WI38 (cell line): ENCODE measurements at regions not wholly inside any gene's neighbourhood (a gene's known extent, or its start where the extent isn't known, plus 50 kb on each side); places are given as distances from the start of the nearest gene placed in this dataset.
"Not testable (repeated sequence)": the region's sequence is repeated elsewhere in the genome, so short reads cannot be mapped to it uniquely, and the experiment has no call there.

Experiments
- H3K4me3 ChIP-seq: 2 replicates; pipeline ENCODE4 v1.5.1; 2011; ENCODE audit warnings: low read depth, mild to moderate bottlenecking, control low read depth, low read length
- TF ChIP-seq, protein P1 (sequence below): IDR thresholded peaks from 2 replicates; pipeline ENCODE4 v1.5.1; 2012; ENCODE audit warnings: low read depth, mild to moderate bottlenecking, control low read depth, low read length

DNA sequence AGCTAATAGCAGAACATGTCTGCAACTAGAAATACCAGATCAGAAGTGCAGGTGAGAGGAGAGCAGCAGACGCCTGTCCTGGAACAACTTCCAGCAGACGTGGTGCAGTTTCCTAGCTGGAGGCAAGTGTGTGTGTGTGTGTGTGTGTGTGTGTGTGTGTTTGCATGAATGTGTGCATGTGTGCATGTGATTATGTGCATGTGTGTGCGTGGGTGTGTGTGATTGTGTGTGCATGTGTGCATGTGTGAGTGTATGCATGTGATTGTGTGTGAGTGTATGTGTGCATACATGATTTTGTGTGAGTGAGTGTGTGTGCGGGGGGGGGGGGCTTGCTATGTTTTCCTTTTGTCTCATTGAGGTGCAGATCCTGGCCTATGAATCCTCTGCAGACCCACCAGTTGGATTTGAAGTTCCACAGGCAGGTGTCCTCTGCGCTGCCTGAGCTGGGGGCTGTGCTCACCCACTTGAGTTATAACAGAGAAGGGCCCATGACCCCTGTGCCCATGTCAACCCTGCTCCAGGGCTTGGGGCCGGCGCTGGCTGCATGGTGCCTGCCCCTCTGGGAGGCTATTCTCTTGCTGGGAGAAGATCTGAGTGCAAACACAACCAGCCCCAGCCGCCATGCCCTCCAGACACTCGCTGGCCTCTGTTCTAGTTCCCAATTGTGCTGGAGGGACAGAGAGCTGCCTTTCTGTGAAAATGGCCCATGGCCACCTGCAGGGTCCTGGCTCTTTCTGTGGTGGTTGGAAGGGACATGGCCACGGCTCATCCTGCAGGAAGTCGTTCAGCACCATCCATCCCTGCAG, 821.3 kb downstream of the BRD1 start:
- TF ChIP-seq, protein P1, sequence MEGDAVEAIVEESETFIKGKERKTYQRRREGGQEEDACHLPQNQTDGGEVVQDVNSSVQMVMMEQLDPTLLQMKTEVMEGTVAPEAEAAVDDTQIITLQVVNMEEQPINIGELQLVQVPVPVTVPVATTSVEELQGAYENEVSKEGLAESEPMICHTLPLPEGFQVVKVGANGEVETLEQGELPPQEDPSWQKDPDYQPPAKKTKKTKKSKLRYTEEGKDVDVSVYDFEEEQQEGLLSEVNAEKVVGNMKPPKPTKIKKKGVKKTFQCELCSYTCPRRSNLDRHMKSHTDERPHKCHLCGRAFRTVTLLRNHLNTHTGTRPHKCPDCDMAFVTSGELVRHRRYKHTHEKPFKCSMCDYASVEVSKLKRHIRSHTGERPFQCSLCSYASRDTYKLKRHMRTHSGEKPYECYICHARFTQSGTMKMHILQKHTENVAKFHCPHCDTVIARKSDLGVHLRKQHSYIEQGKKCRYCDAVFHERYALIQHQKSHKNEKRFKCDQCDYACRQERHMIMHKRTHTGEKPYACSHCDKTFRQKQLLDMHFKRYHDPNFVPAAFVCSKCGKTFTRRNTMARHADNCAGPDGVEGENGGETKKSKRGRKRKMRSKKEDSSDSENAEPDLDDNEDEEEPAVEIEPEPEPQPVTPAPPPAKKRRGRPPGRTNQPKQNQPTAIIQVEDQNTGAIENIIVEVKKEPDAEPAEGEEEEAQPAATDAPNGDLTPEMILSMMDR = no peak
- no peak overlapping the region for H3K4me3 ChIP-seq

DNA sequence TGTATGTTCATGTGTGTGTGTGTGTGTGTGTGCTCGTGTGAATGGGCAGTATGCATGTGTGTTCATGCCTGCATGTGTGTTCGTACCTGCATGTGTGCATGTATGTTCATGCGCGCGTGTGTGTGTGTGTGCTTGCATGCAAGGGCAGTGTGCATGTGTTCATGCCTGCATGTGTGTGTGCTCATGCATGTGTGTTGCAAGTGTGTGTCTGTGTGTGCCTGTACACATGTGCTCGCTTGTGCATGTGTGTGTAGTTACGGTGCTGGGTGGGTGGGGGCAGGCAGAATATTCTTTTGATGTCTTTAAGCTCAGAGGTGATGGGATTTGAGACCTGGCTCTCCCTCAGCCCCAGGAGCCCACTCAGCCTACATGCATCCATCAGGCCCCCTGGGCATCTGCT, 822.1 kb downstream of the BRD1 start:
- H3K4me3 ChIP-seq = no peak overlapping the region
- TF ChIP-seq, protein P1 = no peak

DNA sequence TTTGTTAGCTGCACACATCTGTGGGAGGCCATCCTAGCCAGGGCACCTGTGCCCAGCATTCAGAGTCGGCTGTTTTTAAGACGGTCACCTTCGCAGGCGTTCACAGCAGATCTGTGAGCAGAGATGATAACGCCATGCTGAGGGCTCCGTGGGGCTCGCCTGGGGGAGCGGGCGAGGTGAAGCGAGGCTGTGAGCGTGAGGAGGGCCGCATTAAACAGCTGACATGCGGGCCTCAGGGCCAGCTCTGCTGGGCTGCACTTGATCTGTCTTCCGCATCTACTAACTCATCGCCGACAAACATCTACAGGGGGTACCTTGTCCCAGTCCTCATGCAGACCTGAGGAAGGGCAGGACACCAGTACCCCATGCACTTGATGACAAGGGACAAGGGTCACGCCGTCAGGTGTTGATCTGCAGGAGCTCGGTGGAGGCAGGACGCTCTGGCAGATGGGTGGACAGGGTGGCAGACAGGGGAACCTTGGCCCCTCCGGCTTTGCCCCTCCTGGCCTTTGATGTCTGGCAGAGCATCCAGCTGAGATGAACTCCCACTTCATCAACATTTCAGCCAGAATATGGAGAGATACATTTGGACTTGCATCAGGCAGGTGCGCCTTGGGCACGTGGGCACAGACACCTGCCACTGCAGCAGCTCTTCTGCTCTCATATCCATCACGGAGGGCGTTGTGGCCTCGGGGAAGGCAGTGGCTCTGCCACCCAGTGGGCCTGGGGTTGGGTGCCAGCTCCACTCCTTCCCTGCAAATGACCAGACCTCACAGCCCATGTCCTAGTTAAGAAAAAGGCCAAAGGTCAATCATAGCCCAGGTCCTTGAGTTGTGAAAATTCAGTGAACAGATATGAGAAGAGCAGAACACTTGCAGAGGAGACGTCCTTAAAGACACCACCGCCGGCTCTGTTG, 822.9 kb downstream of the BRD1 start:
- no peak overlapping the region for H3K4me3 ChIP-seq
- TF ChIP-seq, protein P1 = no peak

DNA sequence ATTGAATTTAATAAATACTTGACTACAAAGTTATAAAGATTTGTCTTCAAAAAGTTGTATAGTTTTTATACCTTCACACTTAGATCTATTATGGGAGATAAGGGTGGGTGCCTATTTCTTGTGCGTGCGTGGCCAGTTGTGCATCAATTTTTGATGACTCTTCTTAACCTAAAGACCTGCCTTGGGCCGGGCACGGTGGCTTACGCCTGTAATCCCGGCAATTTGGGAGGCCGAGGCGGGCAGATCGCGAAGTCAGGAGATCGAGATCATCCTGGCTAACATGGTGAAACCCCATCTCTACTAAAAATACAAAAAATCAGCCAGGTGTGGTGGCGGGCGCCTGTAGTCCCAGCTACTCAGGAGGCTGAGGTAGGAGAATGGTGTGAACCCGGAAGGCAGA, 830.1 kb downstream of the BRD1 start:
- not testable (repeated sequence) for H3K4me3 ChIP-seq

DNA sequence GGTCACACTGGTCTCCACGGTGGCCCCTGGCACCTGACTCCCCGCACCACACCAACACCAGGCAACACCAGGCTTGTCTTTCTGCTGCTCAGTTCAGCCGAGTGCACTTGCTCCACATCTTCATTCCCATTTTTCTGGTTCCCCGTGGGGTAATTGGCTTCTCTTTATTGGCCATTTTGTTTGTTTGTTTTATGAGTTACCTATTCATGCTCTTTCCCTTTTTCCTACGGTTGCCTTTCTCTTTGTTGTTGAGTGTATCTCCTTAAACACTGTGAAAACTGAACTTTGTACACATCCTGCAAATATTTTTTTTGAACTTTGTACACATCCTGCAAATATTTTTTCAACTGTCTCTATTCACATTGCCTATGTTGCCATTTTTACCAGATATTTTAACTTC, 834.0 kb downstream of the BRD1 start:
- TF ChIP-seq, protein P1 = no peak
- no peak overlapping the region for H3K4me3 ChIP-seq

DNA sequence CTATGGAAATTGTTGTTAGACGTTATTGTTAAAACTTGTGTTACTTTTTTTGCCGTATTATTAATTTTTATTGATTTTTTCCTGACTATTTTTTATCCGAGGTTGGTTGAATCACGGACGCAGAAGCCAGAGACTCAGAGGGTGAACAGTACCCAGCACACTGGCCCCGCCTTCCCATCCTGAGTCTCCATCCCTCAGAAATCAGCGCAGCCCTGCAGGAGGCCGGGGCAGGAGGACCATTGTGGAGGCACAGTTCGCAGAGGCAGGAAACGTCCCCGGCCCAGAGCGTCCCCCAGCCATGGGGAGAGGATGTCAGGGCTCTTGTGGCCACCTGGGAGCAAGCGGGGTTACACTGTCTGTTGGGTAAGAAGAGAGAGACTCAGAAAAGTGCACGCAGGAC, 843.0 kb downstream of the BRD1 start:
- H3K4me3 ChIP-seq = no peak overlapping the region
- TF ChIP-seq, protein P1 = no peak

DNA sequence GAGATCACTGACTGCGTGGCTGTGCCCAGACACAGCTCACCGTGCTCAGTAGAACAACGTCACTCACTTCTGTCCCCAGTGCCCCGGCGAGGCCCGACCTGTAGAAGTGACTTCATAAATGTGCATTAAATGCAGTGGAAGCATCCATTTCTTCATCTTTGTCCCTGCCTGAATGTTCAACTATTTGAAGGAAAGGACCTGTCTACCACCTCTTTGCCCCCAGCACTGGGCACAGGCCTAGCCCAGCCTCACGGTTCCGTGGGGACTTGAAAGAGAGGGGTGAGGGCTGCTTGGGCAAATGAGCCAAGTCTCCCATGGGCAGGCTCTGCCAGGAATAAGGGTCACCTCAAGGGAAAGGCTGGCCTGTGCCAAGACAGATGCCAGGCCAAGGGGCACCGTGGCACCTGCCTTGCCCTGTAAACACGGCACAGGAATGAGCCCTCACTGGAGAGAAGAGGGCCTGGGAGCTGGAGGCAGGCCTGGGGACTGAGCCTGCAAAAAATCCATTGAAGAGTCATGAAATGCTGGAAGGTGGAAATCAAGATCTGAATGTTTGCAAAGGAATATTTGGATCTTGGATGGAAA, 845.3 kb downstream of the BRD1 start:
- no peak overlapping the region for H3K4me3 ChIP-seq
- TF ChIP-seq, protein P1 = no peak
